ENCODE measurements at regions not wholly inside any gene's neighbourhood (a gene's known extent, or its start where the extent isn't known, plus 50 kb on each side); places are given as distances from the start of the nearest gene placed in this dataset.
A peak's percentile ranks its signal among the peaks of the same experiment; 100 is the strongest.

- dilution Hi-C loops (cut with HindIII; ENCODE audit: low sequenced_read_pairs, unreplicated experiment): no loop called here
- Histone ChIP-seq H3K4ac (ENCODE audit: low read depth, low read length) (no peak overlapping the region), H3K56ac (ENCODE audit: extremely low read depth, insufficient read depth, low read length) (no peak overlapping the region), H2BK15ac (ENCODE audit: low read depth, low read length) (no peak overlapping the region), H2AFZ (replicated peaks; ENCODE audit: low read length, poor library complexity) (no peak overlapping the region), H3K27ac (ENCODE audit: insufficient read depth, low read length) (no peak overlapping the region), H3K23ac (ENCODE audit: low read depth, low read length) (no peak overlapping the region), H4K91ac (ENCODE audit: insufficient read depth, low read depth, low read length) (no peak overlapping the region), H2AK9ac (replicated peaks; ENCODE audit: low read depth, low read length, poor library complexity) (no peak overlapping the region), H3K9me1 (ENCODE audit: insufficient read depth, low read length) (no peaks in the 10 kb centered on the region), H2BK5ac (ENCODE audit: low read depth, low read length, poor library complexity, severe bottlenecking) (no peak overlapping the region), H3K9me3 (ENCODE audit: control insufficient read depth, insufficient read depth, low read length) (no peaks in the 10 kb centered on the region), H3K4me1 (ENCODE audit: control insufficient read depth, insufficient read depth, low read length) (no peaks in the 10 kb centered on the region), H3K4me2 (ENCODE audit: low read depth, low read length) (no peak overlapping the region), H2AK5ac (ENCODE audit: low read depth, low read length) (no peak overlapping the region), H3K36me3 (ENCODE audit: control insufficient read depth, insufficient read depth, low read length) (no peaks in the 10 kb centered on the region), H2BK20ac (ENCODE audit: low read depth, low read length) (no peak overlapping the region), H3K79me1 (ENCODE audit: low read depth in 1 of 2, low read length in 2 of 2) (no peaks in the 10 kb centered on the region), H3K9ac (ENCODE audit: low read depth, low read length) (no peak overlapping the region), H2BK120ac (ENCODE audit: low read depth, low read length) (no peak overlapping the region), H3K4me3 (ENCODE audit: insufficient read depth, low read depth, low read length) (no peak overlapping the region), H4K5ac (ENCODE audit: low read depth, low read length) (no peak overlapping the region), H4K8ac (ENCODE audit: low read depth in 2 of 2, low read length in 2 of 2) (no peak overlapping the region), H3K18ac (ENCODE audit: low read depth, low read length) (no peak overlapping the region), H3K27me3 (ENCODE audit: control insufficient read depth, insufficient read depth, low read length) (peaks cover 2% of the 10 kb centered on the region), H4K20me1 (ENCODE audit: insufficient read depth, low read length) (no peaks in the 10 kb centered on the region), H3K14ac (replicated peaks; ENCODE audit: low read depth, low read length) (no peak overlapping the region)
- ATAC-seq (ENCODE audit: low read depth): no peak
- intact Hi-C loops (cut with micrococcal nuclease): no loop called here
- WGBS, 2 experiments (ENCODE audit: extremely low coverage in 2 of 2, insufficient read length in 1 of 2): no CpG with 5 or more reads among the region's 3 CpGs
- TF ChIP-seq RCOR1 (IDR thresholded peaks at IDR 0.05; ENCODE audit: insufficient replicate concordance, low read length): no peak
- no peak for TF ChIP-seq ELK1 (IDR thresholded peaks at IDR 0.05; ENCODE audit: borderline replicate concordance, low read depth, low read length)
- no peak for TF ChIP-seq RFX5 (IDR thresholded peaks at IDR 0.05; ENCODE audit: low read depth, low read length)
- TF ChIP-seq POLR2A (IDR thresholded peaks at IDR 0.05; ENCODE audit: low read depth, low read length): no peak
- no peak for TF ChIP-seq USF2 (IDR thresholded peaks at IDR 0.05; ENCODE audit: low read depth, low read length)
- no peak for TF ChIP-seq FOS (IDR thresholded peaks at IDR 0.05; ENCODE audit: low read depth, low read length)
- no peak for TF ChIP-seq CEBPB (IDR thresholded peaks at IDR 0.05; ENCODE audit: low read depth, low read length)
- no peak for TF ChIP-seq MAZ (IDR thresholded peaks at IDR 0.05; ENCODE audit: borderline replicate concordance, low read depth, low read length)
- no peak for TF ChIP-seq MAFK (IDR thresholded peaks at IDR 0.05; ENCODE audit: low read depth, low read length)
- TF ChIP-seq MXI1 (IDR thresholded peaks at IDR 0.05; ENCODE audit: borderline replicate concordance, low read depth, low read length): no peak
- TF ChIP-seq SMC3 (IDR thresholded peaks at IDR 0.05; ENCODE audit: low read depth, low read length): no peak
- TF ChIP-seq BHLHE40 (IDR thresholded peaks at IDR 0.05; ENCODE audit: low read depth, low read length): no peak
- no peak for TF ChIP-seq CTCF (conservative IDR thresholded peaks at IDR 0.05; ENCODE audit: low read depth, low read length)
- TF ChIP-seq NFE2L2 (IDR thresholded peaks at IDR 0.05; ENCODE audit: low read depth, low read length): no peak
- CTCF ChIA-PET: no interaction called here
- POLR2A ChIA-PET (ENCODE audit: unreplicated experiment): interaction anchor here (0.6 kb wide), 1 partner anchor 80 kb away, joined by 15 read pairs; no protein-coding TSS in a partner anchor
- BruUV-seq (replicated peaks): no TSS peak
- peak; percentile 69 for DNase-seq
- in situ Hi-C loops (cut with MboI; ENCODE audit: low sequenced_read_pairs): no loop called here
Measured at GRCh38 chrX:110915111-110915510, 119.5 kb upstream of the CHRDL1 start.
